Esophagus squamous epithelium (tissue), 5 donors: ENCODE measurements at regions not wholly inside any gene's neighbourhood (a gene's known extent, or its start where the extent isn't known, plus 50 kb on each side); places are given as distances from the start of the nearest gene placed in this dataset.
A peak's percentile ranks its signal among the peaks of the same experiment; 100 is the strongest.

ENCODE experiments used
- DNase-seq: peaks from one replicate; lab custom pipeline; 2025; lab: John Stamatoyannopoulos, UW
- H3K27ac ChIP-seq, 4 donors: fragments of 200-600 bp; sonication (generic); one replicate each; pipeline ENCODE4 v1.5.1; 2016 to 2019; ENCODE audit warnings: mild to moderate bottlenecking in 1 of 4
- H3K27me3 ChIP-seq, 4 donors: fragments of 200-600 bp; sonication (generic); 1 replicate in 3 of 4; 2 replicates in 1 of 4; pipeline versions ENCODE4 v1.5.1 to v1.6.0; 2017 to 2021; ENCODE audit warnings: antibody characterized with exemption in 1 of 4
- H3K36me3 ChIP-seq, 3 donors: fragments of 200-600 bp; sonication (generic); one replicate each; pipeline ENCODE4 v1.5.1; 2016 to 2019
- H3K4me1 ChIP-seq, 3 donors: fragments of 200-600 bp; sonication (generic); one replicate each; pipeline ENCODE4 v1.5.1; 2017 to 2019
- H3K4me3 ChIP-seq, 4 donors: fragments of 200-600 bp; sonication (generic); 1 replicate in 3 of 4; 2 replicates in 1 of 4; pipeline ENCODE4 v1.5.1; 2016 to 2019; ENCODE audit warnings: mild to moderate bottlenecking in 2 of 4, moderate library complexity in 1 of 4
- H3K9me3 ChIP-seq, 3 donors: fragments of 200-600 bp; sonication (generic); one replicate each; pipeline ENCODE4 v1.5.1; 2016 to 2019
- POLR2A ChIP-seq, 4 donors: fragments of 450-650 bp; IDR thresholded peaks; one replicate each; pipeline ENCODE4 v1.6.1; 2017; ENCODE audit warnings: antibody characterized with exemption in 4 of 4, mild to moderate bottlenecking in 4 of 4, moderate library complexity in 3 of 4
- WGBS, 2 donors: methylation state at CpG; one replicate each; pipeline ENCODE4 v1.1.5; 2018; 5-methylcytosine and 5-hydroxymethylcytosine counted together
- intact Hi-C: fragments of 100-400 bp; cut with DNase I; formaldehyde crosslinking; loops from one replicate; pipeline ENCODE4 v1.15.0; 2022
- TF ChIP-seq, protein P1 (sequence below), 6 experiments: fragments of 450-650 bp in 4 of 6; fragments of 200-600 bp in 2 of 6; sonication (generic) in 2 of 6; IDR thresholded peaks; one replicate each; pipeline ENCODE4 v1.5.1; 2016 to 2019; ENCODE audit warnings: antibody characterized with exemption in 6 of 6, mild to moderate bottlenecking in 4 of 6, moderate library complexity in 4 of 6
- donor health status: DM: yes; HTN: yes; CAD: no.

- H3K4me1 ChIP-seq, result peaks cover 0 to 10% (median 0%) of the 10 kb centered on the region in 3 donors
- DNase-seq, result no peak
- no peak overlapping the region for H3K4me3 ChIP-seq
- no peaks in the 10 kb centered on the region for H3K27me3 ChIP-seq
- intact Hi-C loops, result no loop called here
- no peaks in the 10 kb centered on the region for H3K9me3 ChIP-seq
- H3K27ac ChIP-seq, result no peak overlapping the region
- 69 to 78% methylated on average over 5 of the region's 5 CpGs for WGBS, 2 donors
- no peak for TF ChIP-seq POLR2A (IDR thresholded peaks at IDR 0.05)
- TF ChIP-seq, protein P1, sequence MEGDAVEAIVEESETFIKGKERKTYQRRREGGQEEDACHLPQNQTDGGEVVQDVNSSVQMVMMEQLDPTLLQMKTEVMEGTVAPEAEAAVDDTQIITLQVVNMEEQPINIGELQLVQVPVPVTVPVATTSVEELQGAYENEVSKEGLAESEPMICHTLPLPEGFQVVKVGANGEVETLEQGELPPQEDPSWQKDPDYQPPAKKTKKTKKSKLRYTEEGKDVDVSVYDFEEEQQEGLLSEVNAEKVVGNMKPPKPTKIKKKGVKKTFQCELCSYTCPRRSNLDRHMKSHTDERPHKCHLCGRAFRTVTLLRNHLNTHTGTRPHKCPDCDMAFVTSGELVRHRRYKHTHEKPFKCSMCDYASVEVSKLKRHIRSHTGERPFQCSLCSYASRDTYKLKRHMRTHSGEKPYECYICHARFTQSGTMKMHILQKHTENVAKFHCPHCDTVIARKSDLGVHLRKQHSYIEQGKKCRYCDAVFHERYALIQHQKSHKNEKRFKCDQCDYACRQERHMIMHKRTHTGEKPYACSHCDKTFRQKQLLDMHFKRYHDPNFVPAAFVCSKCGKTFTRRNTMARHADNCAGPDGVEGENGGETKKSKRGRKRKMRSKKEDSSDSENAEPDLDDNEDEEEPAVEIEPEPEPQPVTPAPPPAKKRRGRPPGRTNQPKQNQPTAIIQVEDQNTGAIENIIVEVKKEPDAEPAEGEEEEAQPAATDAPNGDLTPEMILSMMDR (IDR thresholded peaks at IDR 0.05), result no peak
- no peaks in the 10 kb centered on the region for H3K36me3 ChIP-seq
Observed at GRCh38 chr3:22933051-22933840, 269.9 kb upstream of the UBE2E2 start.

GRCh38 chr3:22933841-22934116 lies 269.3 kb upstream of the UBE2E2 start:
- Histone ChIP-seq H3K4me3 (no peak overlapping the region), H3K27ac (no peak overlapping the region), H3K36me3 (no peaks in the 10 kb centered on the region), H3K9me3 (no peaks in the 10 kb centered on the region), H3K4me1 (peaks cover 0 to 10% (median under 1%) of the 10 kb centered on the region in 3 donors), H3K27me3 (no peaks in the 10 kb centered on the region)
- TF ChIP-seq, protein P1 (IDR thresholded peaks at IDR 0.05), result no peak
- no peak for TF ChIP-seq POLR2A (IDR thresholded peaks at IDR 0.05)
- no peak for DNase-seq
- intact Hi-C loops, result no loop called here

- Histone ChIP-seq H3K36me3 (no peaks in the 10 kb centered on the region), H3K27me3 (no peaks in the 10 kb centered on the region), H3K4me1 (peaks cover 0 to 17% (median 2%) of the 10 kb centered on the region in 3 donors), H3K27ac (peak overlapping the region in 2 of 4 donors; percentile 19 to 42), H3K4me3 (no peak overlapping the region), H3K9me3 (no peaks in the 10 kb centered on the region)
- TF ChIP-seq, protein P1 (IDR thresholded peaks at IDR 0.05), result no peak
- no peak for TF ChIP-seq POLR2A (IDR thresholded peaks at IDR 0.05)
- no peak for DNase-seq
- intact Hi-C loops, result no loop called here
- 32 to 42% methylated on average over 2 of the region's 2 CpGs for whole genome bisulfite sequencing, 2 donors
Observed at GRCh38 chr3:22935040-22935439, 268.1 kb upstream of the UBE2E2 start.

GRCh38 chr3:22937536-22937935 lies 265.6 kb upstream of the UBE2E2 start:
- Histone ChIP-seq H3K27me3 (no peaks in the 10 kb centered on the region), H3K36me3 (no peaks in the 10 kb centered on the region), H3K4me3 (no peak overlapping the region), H3K4me1 (peaks cover 0 to 17% (median 2%) of the 10 kb centered on the region in 3 donors), H3K27ac (no peak overlapping the region), H3K9me3 (no peaks in the 10 kb centered on the region)
- intact Hi-C loops, result no loop called here
- TF ChIP-seq, protein P1 (IDR thresholded peaks at IDR 0.05), result no peak
- TF ChIP-seq POLR2A (IDR thresholded peaks at IDR 0.05), result no peak
- no peak for DNase-seq

GRCh38 chr3:22938739-22939138 lies 264.4 kb upstream of the UBE2E2 start:
- Histone ChIP-seq H3K27me3 (no peaks in the 10 kb centered on the region), H3K4me3 (no peak overlapping the region), H3K4me1 (peaks cover 0 to 17% (median 2%) of the 10 kb centered on the region in 3 donors), H3K36me3 (no peaks in the 10 kb centered on the region), H3K27ac (peak overlapping the region in 2 of 4 donors; percentile 48 to 49), H3K9me3 (no peaks in the 10 kb centered on the region)
- 87 to 88% methylated on average over 5 of the region's 5 CpGs for WGBS, 2 donors
- no peak for DNase-seq
- TF ChIP-seq POLR2A (IDR thresholded peaks at IDR 0.05), result no peak
- TF ChIP-seq, protein P1 (IDR thresholded peaks at IDR 0.05), result no peak
- intact Hi-C loops, result no loop called here
